G401 (cell line): ENCODE measurements at regions not wholly inside any gene's neighbourhood (a gene's known extent, or its start where the extent isn't known, plus 50 kb on each side); places are given as distances from the start of the nearest gene placed in this dataset.
"Not testable (repeated sequence)": the region's sequence is repeated elsewhere in the genome, so short reads cannot be mapped to it uniquely, and the experiment has no call there.

Source experiments
- DNase-seq: peaks from one replicate; pipeline ENCODE4 v3.0.0-alpha.2; 2015; ENCODE audit warnings: low spot score
- in situ Hi-C: cut with HindIII; loops from 2 replicates; pipeline ENCODE4 v1.10.0; 2016; ENCODE audit warnings: low sequenced_read_pairs, mixed read lengths

DNA sequence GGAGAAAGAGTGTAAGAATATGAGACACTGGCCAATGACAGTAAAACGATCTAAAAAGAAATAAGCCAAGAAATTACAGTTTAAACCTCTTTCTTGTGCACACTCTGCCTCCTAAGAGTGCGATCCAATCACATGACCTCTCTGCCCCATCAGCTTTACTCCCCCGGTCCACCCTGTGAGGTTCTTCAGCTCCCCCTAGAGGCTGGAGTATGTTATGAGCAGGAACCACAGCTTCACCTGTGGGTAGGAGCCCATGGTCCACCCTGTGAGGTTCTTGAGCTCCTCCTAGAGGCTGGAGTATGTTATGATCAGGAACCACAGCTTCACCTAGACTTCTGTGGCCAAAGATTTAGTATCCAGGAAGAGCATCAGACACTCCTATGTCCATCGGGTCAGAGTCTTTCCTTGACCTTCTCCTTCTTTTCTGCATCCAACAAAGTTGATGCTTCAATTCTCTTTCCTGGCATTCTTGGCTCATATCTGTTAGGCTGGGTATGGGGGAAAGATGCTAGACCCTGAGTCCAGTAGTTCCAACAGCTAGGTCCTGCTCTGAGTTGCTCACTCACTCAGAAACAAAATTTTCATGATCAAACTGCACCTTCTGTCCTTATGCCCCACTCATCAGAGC, 164.0 kb downstream of the MINAR1 start:
- in situ Hi-C loops, result no loop called here
- DNase-seq, result peak; percentile 64

DNA sequence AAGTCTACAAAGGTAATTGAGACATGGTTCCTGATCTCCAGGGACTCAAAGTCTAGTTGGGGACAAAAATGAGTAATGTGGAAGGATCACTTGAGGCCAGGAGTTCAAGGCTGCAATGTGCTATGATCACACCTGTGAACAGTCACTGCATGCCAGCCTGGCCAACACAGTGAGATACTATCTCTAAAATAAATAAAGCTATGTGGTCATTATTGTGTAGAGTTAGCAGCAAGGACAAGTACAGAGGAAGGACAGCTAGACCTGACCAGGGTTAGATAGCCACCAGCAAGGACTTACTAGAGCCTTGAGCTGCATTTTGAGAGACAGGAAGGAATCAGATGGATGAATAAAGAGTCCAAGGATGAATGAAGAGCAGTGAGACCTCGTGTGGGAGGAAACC, 166.5 kb downstream of the MINAR1 start:
- DNase-seq, result no peak
- in situ Hi-C loops, result no loop called here

DNA sequence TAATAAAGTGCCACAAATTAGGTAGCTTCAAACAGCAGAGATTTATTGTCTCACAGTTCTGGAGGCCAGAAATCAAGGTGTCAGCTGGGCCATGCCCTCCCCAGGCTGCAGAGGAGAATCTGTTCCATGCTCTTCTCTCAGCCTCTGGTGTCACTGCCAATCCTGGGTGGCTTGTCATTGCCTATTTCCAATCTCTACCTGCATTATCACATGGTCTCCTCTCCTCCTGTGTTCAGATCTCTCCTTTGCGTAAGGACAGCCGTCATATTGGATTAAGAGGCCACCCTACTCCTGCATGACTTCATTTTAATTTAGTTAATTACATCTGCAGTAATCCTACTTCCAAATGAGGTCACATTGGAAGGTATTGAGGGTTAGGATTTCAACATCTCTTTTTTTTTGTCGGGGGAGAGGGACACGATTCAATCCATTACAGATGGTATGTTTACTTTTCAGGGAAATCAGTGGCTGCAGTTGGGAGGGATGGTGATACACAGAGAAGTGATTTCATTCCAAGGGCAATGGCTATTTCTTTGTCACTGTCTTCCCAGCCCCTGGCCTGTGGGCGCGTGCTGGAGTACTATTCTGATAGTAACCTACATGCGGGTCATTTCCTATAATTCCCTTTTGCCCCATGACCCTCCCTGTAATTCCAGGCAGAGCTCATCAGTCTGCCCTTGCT, 169.4 kb downstream of the MINAR1 start:
- in situ Hi-C loops, result no loop called here
- no peak for DNase-seq

DNA sequence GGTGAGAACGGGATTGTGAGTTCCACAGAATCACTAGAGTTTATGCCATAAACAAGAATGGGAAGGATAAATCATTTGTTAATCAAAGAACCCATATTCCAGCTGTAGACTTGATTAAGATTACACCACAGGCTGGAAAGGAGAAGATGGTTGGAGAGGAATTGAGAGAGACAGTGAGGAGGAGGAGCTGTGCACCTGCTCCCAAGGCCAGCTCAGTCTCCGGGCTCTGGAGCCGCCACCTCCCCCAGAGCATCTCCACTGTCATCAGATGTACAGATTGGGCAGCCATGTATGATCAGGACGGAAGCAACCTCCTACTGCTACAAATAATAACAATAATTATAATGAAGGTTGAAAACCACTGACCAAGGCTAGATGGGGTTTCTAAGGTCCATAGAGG, 170.0 kb downstream of the MINAR1 start:
- in situ Hi-C loops, result no loop called here
- DNase-seq, result no peak

DNA sequence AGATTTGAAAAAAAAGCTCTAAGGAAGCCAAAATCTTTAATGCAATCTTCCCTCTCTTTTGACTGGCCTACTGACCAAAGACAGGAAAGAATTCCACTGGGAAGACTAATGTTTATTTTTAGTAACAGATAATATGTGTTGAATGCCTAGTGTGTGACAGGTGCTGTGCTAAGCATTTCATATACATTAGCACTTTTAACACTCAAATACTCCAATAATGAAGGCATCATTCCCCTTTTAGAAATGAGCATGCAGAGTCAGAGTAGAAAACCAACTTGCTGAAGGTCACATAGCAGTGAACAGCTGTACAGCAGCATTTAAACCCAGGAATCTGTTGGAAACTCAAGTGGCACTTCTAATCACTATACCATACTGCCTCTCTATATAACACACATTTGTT, 170.6 kb downstream of the MINAR1 start:
- DNase-seq, result no peak
- in situ Hi-C loops, result no loop called here

DNA sequence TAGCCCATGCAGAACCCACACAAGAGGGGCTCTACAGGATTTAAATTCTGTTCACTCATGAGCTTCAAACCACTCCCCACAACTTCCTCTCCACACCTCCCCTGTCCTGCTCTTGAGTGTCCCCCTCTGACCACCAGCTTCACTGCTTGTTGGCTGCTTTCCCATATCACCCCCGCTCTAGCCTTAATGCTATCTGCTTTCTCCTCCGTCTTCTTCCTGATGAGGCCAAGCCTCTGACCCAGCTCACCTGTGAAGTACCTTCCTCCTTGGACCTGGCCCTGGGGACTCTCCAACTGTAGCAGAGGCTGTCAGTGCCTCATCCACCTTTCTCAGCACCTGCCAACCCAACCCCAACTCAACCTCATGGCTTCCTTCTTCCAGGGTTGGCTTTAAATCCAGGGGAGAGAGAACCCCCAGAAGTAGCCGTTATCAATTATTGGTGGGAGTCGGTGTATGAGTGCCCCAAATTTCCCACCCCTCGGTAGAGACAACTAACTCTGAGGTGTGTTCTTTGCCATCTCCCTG, 174.8 kb downstream of the MINAR1 start:
- no peak for DNase-seq
- in situ Hi-C loops, result no loop called here

DNA sequence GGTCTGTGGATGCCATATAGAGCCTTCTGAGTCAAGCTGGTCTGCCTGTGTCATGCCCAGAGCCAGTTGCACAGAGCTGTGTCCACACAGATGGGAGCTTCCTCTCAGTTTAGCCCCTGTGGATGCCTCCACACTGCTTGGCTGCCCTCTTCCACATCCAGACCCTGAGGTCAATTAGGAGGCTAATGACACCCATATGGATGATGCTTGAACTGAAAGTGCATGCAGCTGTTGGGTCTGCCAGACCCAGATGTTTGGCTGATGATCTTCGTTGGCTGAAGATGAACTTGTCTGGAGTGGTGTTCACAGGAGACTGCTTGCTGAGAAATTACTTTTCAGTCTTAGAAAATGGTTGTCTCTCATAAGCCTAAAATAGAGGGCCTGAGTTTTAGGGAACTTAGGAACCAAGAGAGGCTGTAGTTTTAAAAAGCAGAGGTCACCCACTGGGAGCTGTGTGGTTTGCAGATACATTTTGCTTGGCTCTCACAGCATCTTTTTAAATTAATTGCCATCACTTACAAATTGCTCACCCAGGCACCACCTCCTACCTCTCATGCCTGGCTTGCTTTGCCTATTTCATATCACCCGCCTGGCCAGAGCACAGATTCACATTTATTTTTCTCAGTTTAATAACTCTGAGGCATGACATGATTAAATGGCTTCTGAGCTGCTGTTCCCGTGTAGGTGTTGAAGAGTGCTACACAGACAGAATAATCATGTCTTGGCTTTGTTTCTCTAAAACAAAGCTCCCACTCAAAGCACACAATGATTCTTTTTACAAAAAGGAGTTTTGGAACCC, 176.1 kb downstream of the MINAR1 start:
- no peak for DNase-seq
- in situ Hi-C loops, result no loop called here

DNA sequence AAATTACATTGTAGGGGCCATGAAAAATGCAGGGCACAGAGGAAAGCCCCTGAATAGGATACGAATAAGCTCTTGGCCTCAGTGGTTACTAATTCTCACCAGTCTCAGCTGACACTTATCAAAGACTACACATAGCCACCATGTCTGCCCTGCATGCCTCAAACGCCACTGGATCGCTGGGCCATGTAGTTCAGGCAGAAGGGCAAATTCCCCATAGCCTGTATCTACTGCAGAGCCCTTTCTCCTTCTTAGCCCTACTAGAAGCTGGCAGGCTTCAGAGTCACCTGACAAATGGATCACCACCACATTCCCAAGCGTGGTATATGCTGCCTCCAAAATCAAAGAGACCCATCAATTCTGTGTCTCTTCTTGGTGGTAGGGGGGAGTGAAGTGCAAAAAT, 177.4 kb downstream of the MINAR1 start:
- in situ Hi-C loops, result no loop called here
- no peak for DNase-seq

DNA sequence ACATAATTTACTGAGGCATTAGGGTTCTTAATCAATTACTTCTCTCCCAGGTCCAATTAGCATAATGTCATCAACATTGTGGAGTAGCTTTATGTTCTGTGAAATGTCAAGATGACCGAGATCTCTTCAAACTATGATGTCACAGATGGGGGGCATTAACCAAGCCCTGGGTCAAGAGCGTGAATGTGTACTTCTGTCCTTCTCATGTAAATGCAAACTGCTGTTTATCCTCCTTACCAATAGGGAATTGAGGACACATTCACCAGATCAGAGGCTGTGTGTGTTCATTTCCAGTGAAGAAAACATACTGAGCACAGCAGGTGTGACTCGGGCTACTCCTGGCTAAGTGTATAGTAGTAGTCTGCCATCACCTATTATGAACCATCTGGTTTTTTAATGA, 177.9 kb downstream of the MINAR1 start:
- in situ Hi-C loops, result no loop called here
- DNase-seq, result peak; percentile 7

DNA sequence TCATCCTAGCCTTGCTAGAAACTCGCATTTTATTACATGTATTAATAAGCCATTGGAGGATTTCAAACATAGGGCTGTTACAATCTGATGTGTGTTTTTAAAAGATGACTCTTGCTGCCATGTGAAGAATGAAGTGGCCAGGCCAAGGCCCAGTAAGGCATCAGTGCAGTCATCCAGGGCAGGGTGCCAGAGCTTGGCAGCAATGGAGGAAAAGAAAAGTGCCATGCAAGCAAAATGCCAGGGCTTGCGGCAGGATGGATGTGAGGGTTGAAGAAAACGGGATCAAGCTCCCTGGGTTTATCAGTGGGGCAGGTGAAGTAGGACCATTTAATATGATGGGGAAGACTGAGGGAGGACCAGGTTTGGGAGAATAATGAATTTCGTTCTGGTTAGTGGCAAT, 183.6 kb downstream of the MINAR1 start:
- in situ Hi-C loops, result no loop called here
- peak; percentile 89 for DNase-seq

DNA sequence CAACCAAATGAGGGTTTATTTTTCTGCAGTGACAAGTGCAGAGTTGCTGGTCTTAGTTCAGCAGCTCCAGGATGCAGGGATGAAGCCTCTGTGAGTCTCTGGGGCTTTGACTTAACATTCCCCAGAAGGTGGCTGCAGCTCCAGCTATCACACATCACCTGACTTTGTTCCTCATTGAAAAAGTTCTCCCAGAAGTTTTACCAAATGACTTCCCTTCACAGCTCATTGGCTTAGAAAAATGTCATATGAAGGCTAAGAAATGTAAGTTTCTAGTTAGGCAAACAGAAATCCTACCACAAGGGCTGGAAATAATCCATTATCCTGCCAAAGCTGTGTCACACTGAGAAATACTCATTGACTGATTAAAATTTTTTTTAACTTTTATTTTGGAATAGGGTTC, 184.9 kb downstream of the MINAR1 start:
- in situ Hi-C loops, result no loop called here

DNA sequence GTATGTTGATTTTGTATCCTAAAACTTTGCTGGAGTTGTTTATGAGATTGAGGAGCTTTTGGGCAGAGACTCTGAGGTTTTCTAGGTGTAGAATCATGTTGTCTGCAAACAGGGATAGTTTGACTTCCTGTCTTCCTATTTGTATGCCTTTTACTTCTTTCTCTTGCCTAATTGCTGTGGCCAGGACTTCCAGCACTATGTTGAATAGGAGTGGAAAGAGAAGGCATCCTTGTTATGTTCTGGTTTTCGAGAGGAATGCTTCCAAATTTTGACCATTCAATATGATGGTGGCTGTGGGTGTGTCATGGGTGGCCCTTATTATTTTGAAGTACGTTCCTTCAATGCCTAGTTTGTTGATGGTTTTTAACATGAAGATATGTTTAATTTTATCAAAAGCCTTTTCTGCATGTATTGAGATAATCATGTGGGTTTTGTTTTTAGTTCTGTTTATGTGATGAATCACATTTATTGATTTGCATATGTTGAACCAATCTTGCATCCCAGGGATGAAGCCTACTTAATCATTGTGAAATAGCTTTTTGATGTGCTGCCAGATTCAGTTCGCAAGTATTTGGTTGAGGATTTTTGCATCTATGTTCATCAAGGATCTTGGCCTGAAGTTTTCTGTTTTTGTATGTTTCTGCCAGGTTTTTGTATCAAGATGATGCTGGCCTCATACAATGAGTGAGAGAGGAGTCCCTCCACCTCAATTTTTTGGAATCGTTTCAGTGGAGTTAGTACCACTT, 188.1 kb downstream of the MINAR1 start:
- in situ Hi-C loops, result no loop called here
- DNase-seq, result no peak

More for the DNA sequence above, 184.9 kb downstream of the MINAR1 start:
- no peak for DNase-seq

DNA sequence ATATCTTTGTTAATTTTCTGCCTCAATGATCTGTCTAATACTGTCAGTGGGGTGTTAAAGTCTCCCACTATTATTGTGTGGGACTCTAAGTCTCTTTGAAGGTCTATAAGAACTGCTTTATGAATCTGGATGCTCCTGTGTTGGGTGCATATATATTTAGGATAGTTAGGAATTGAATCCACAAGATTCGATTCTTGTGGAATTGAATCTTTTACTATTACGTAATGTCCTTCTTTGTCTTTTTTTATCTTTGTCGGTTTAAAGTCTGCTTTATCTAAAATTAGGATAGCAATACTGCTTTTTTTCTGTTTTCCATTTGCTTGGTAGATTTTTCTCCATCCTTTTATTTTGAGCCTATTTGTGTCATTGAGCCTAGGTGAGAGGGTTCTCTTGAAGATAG, 189.7 kb downstream of the MINAR1 start:
- in situ Hi-C loops, DNase-seq: not testable (repeated sequence)

DNA sequence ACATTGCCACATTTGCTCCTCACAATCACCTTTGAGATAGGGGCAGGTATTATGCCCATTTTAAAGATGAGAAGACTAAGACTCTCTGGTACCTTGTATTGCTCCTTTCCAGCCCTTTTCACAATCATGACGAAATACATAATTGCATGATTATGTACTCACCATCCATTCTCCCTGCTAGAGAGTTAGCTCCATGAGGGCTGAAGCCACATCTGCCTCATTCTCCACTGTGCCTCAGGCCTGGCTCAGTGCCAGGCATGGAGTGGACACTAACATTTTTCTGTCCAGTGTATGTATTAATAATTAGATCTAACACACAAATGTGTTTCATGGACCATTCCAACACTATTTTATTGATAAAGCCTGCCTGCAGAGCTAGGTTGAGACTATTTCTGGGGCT, 191.4 kb downstream of the MINAR1 start:
- in situ Hi-C loops, result no loop called here
- DNase-seq, result no peak

DNA sequence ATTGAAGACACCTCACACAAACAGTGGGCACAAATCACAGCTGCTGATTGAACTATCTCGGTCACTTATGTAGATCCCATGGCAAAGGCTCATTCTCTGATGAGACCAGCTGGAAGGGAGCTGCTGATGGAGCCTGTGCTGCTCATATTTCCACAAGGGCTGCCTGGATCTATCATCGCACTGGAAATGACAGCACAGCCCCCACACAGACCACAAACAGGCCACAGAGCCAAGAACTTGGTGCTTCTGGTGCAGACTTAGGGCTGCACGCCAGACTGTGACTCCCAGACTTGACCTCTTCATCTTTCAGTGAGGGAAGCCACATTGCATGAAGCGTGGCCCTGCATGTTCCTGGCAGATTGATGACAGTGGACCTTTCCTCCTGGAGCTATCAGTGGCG, 197.6 kb downstream of the MINAR1 start:
- no peak for DNase-seq
- in situ Hi-C loops, result no loop called here

DNA sequence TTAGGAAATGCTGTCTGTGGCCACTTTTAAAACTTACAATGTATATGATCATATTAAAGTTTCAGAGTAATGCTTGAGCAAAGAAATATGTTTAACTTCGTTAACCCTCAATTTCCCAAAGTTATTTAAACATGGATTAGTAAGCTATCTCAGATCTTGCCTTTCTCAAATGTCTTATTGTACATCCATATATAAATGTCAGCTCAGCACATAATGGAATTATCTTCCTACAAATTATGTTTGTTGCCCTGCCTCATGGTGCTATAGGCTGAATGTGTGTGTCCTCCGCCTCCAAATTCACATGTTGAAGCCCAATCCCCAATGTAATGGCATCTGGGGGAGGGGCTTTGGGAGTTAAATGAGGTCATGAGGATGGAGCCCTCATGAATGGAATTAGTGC, 200.3 kb downstream of the MINAR1 start:
- in situ Hi-C loops, result no loop called here

DNA sequence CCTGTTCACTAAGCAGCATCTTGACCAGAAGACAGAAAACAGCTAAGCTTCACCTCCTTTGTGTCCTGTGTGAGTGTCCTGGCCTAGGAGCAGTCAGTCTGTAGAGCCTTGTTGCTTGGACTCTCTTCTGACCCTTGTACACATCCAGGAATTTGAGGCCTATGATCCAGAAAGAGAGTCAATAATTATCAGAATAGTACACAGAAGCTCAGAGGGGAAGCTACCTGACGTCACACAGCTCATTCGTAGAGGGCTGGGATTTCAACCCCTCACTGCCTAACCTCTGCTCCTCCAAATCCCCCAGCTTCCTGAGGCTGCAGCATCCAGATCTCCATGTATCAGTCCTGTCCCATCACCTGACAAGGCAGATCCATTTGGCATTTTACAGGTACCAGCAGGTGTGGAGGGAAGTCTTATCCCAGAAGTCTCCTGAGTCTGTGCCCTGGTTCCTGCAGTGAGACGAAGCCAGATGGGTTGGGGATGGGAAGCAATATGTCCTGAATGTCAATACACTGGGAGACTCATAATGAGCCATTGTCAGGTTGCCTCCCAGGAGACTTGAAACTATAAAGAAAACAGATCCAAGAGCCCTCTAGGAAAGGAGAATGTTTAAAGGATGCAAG, 203.1 kb downstream of the MINAR1 start:
- in situ Hi-C loops, result no loop called here
- DNase-seq, result no peak

More for the DNA sequence above, 200.3 kb downstream of the MINAR1 start:
- no peak for DNase-seq

DNA sequence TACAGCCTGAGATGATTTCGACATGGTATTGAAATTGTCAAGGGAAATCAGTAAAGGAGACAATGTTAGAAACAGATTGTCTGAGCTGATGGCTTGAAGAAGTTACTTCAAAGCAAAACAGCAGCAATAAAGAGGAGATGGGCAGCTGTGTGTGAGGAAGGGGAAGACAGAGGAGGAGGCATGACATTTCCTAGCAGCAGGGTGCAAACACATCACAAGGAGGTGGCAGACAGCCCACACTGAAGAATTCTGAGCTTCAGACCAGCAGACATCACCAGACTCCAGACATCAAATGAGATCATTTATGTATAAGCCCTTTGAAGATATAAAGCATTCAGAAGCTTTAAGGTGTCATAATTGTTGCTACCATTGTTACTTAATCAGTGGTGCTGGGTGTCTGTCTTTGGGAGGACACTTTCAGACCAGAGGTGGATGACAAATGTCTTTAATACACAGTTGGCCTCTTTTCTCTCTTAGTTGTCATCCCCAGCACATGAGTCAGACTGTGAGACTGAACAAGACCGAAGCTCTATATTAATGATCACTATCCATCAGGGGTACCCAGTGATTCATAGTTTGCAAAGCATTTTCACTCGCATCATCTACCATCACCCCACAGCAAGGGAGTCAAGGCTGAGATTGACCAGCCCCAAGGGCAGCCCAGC, 203.9 kb downstream of the MINAR1 start:
- in situ Hi-C loops, result no loop called here
- no peak for DNase-seq

DNA sequence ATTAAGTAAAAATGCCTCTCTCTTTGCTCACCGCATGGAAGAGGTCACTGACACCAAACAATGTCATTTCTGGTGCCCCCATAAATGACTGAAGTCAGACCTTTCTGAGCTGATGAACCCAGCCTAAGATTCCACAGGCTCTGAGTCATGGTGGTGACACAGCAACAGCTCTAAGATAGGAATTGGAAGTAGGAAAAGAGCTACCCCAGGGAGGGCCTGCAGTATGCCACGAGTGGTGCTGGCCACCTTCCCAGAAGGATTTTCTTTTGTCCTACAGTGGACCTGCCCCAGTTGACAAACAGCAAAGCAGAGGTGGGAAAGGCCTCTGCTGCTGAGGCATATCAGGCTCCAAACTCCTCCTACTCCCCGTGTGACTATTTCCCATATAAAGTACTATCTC, 208.1 kb downstream of the MINAR1 start:
- in situ Hi-C loops, result no loop called here
- no peak for DNase-seq
